ENCODE measurements at regions not wholly inside any gene's neighbourhood (a gene's known extent, or its start where the extent isn't known, plus 50 kb on each side); places are given as distances from the start of the nearest gene placed in this dataset.

DNA sequence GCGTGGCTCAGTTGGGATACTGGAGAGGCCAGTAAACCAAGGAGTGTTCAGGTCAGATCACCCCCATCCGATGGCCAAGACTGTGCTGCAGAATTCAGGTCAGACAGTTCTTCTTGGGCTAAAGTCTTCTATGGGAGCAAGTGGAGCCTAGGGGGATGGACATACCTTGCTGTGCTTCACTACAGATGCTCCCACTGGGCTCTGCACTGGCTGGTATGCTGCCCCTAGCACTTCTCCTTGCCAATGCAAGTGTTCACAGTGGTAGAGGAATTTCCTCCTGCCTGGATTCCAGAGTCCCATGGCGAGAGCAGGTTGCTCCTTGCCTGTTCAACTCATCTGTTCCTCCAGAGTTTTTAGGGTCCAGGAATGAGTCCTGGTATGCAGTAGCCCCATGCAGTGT is 134.2 kb upstream of the EDIL3 start:
- TF ChIP-seq POLR2AphosphoS5 (IDR thresholded peaks at IDR 0.05; ENCODE audit: borderline replicate concordance, low read depth, low read length) (no peak), EZH2 (IDR thresholded peaks at IDR 0.05) (no peak), FOXP2 (optimal IDR thresholded peaks at IDR 0.05; ENCODE audit: control extremely low read depth, extremely low read length, insufficient read depth) (no peak)
